Peyer's patch (tissue), 4 donors: ENCODE measurements at regions not wholly inside any gene's neighbourhood (a gene's known extent, or its start where the extent isn't known, plus 50 kb on each side); places are given as distances from the start of the nearest gene placed in this dataset.

Source experiments
- CTCF ChIP-seq, 6 experiments: fragments of 450-650 bp in 4 of 6; fragments of 200-600 bp in 2 of 6; sonication (generic) in 1 of 6; IDR thresholded peaks; one replicate each; pipeline ENCODE4 v1.5.1; 2017 to 2019; ENCODE audit warnings: antibody characterized with exemption in 6 of 6, mild to moderate bottlenecking in 3 of 6, moderate library complexity in 1 of 6
- POLR2A ChIP-seq, 2 donors: fragments of 450-650 bp; IDR thresholded peaks; one replicate each; pipeline ENCODE4 v1.5.1; 2017; ENCODE audit warnings: antibody characterized with exemption in 2 of 2, mild to moderate bottlenecking in 2 of 2, moderate library complexity in 2 of 2

- TF ChIP-seq CTCF (IDR thresholded peaks at IDR 0.05) (no peak), POLR2A (IDR thresholded peaks at IDR 0.05) (no peak)
Observed at GRCh38 chr2:204480676-204481075, 64.6 kb upstream of the PARD3B start.
